ENCODE measurements at regions not wholly inside any gene's neighbourhood (a gene's known extent, or its start where the extent isn't known, plus 50 kb on each side); places are given as distances from the start of the nearest gene placed in this dataset.

GRCh38 chr10:124315591-124316270 is 103.0 kb downstream of the OAT start:
- TF ChIP-seq POLR2A (IDR thresholded peaks at IDR 0.05) (no peak), CTCF (IDR thresholded peaks at IDR 0.05) (no peak)
